Loucy (cell line): ENCODE measurements at regions not wholly inside any gene's neighbourhood (a gene's known extent, or its start where the extent isn't known, plus 50 kb on each side); places are given as distances from the start of the nearest gene placed in this dataset.

Experiments
- H2AFZ ChIP-seq: fragments of 200-600 bp; sonication (generic); 2 replicates; pipeline ENCODE4 v1.6.0; 2016; ENCODE audit warnings: antibody characterized with exemption, mild to moderate bottlenecking, low read length, moderate library complexity
- H3F3A ChIP-seq: fragments of 200-600 bp; 2 replicates; pipeline ENCODE4 v1.6.0; 2016; ENCODE audit warnings: antibody characterized with exemption, low read depth, mild to moderate bottlenecking
- H3K27me3 ChIP-seq: fragments of 200-600 bp; sonication (generic); 2 replicates; pipeline ENCODE4 v1.6.1; 2014; ENCODE audit warnings: low read length, mild to moderate bottlenecking; ENCODE audit not compliant: insufficient read depth, poor library complexity, severe bottlenecking
- H3K36me3 ChIP-seq: fragments of 200-600 bp; sonication (generic); 2 replicates; pipeline ENCODE4 v1.6.1; 2016; ENCODE audit warnings: low read length; ENCODE audit not compliant: insufficient read depth
- H3K4me1 ChIP-seq: fragments of 200-600 bp; sonication (generic); 2 replicates; pipeline ENCODE4 v1.5.1; 2014; ENCODE audit warnings: low read length, mild to moderate bottlenecking; ENCODE audit not compliant: insufficient read depth, poor library complexity, severe bottlenecking
- H3K4me2 ChIP-seq: fragments of 200-600 bp; sonication (generic); 2 replicates; pipeline ENCODE4 v1.6.0; 2014; ENCODE audit warnings: antibody characterized with exemption, low read length, low read depth, mild to moderate bottlenecking; ENCODE audit not compliant: poor library complexity, severe bottlenecking
- H3K4me3 ChIP-seq: fragments of 200-600 bp; sonication (generic); 2 replicates; pipeline ENCODE4 v1.5.1; 2014; ENCODE audit warnings: low read length, mild to moderate bottlenecking, mixed read lengths; ENCODE audit not compliant: poor library complexity, severe bottlenecking
- H3K79me2 ChIP-seq: fragments of 200-600 bp; sonication (generic); 2 replicates; pipeline ENCODE4 v1.6.1; 2014; ENCODE audit warnings: low read length; ENCODE audit not compliant: insufficient read depth
- H3K9ac ChIP-seq: fragments of 200-600 bp; sonication (generic); 2 replicates; pipeline ENCODE4 v1.6.0; 2014; ENCODE audit warnings: mild to moderate bottlenecking, low read depth, low read length, moderate library complexity; ENCODE audit not compliant: poor library complexity, severe bottlenecking
- H3K9me2 ChIP-seq: fragments of 200-600 bp; sonication (generic); replicated peaks from 2 replicates; pipeline ENCODE4 v1.6.1; 2016; ENCODE audit warnings: low read depth, low read length, mixed read lengths
- H3K9me3 ChIP-seq: fragments of 200-600 bp; sonication (generic); 2 replicates; pipeline ENCODE4 v1.6.1; 2014; ENCODE audit warnings: mild to moderate bottlenecking, antibody characterized with exemption, low read length, low read depth; ENCODE audit not compliant: insufficient read depth
- H4K20me1 ChIP-seq: fragments of 200-600 bp; sonication (generic); 2 replicates; pipeline ENCODE4 v1.6.0; 2014; ENCODE audit warnings: antibody characterized with exemption, low read length, mild to moderate bottlenecking; ENCODE audit not compliant: insufficient read depth, poor library complexity, severe bottlenecking
- EZH2phosphoT487 ChIP-seq: fragments of 200-600 bp; IDR thresholded peaks from 2 replicates; pipeline ENCODE4 v1.6.1; 2018; ENCODE audit warnings: antibody characterized with exemption, mild to moderate bottlenecking, moderate library complexity, borderline replicate concordance
- TF ChIP-seq, protein P1 (sequence below): fragments of 200-600 bp; sonication (generic); conservative IDR thresholded peaks from 2 replicates; pipeline ENCODE4 v1.5.1; 2014; ENCODE audit warnings: mild to moderate bottlenecking, antibody characterized with exemption, low read length

DNA sequence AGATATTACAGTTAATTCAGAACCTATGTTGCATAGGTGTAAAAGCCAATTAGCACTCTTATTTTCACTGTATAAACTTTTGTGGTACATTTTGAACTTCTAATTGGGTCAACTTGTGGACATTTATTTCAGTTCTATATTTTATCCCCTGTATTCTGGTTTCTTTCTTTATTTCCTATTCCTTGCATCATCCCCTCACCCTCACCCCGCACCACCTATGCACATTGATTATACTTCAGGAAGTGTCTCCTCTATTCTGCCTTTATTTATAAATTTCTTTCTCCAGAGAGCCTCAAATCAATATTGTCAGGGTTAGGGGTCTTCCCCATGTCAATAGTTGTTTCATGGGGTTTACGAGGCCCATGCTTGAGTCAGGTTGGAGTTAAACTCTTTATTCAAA, 83.1 kb downstream of the TEX13C start:
- Histone ChIP-seq H2AFZ (no peak overlapping the region), H3K9ac (no peak overlapping the region), H3K4me1 (no peaks in the 10 kb centered on the region), H3K36me3 (no peaks in the 10 kb centered on the region), H3K27me3 (no peaks in the 10 kb centered on the region), H4K20me1 (no peaks in the 10 kb centered on the region), H3F3A (no peaks in the 10 kb centered on the region), H3K9me3 (no peaks in the 10 kb centered on the region), H3K4me2 (no peak overlapping the region), H3K4me3 (no peak overlapping the region), H3K9me2 (no peaks in the 10 kb centered on the region), H3K79me2 (no peaks in the 10 kb centered on the region)
- TF ChIP-seq EZH2phosphoT487 = no peak
- TF ChIP-seq, protein P1, sequence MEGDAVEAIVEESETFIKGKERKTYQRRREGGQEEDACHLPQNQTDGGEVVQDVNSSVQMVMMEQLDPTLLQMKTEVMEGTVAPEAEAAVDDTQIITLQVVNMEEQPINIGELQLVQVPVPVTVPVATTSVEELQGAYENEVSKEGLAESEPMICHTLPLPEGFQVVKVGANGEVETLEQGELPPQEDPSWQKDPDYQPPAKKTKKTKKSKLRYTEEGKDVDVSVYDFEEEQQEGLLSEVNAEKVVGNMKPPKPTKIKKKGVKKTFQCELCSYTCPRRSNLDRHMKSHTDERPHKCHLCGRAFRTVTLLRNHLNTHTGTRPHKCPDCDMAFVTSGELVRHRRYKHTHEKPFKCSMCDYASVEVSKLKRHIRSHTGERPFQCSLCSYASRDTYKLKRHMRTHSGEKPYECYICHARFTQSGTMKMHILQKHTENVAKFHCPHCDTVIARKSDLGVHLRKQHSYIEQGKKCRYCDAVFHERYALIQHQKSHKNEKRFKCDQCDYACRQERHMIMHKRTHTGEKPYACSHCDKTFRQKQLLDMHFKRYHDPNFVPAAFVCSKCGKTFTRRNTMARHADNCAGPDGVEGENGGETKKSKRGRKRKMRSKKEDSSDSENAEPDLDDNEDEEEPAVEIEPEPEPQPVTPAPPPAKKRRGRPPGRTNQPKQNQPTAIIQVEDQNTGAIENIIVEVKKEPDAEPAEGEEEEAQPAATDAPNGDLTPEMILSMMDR = no peak

DNA sequence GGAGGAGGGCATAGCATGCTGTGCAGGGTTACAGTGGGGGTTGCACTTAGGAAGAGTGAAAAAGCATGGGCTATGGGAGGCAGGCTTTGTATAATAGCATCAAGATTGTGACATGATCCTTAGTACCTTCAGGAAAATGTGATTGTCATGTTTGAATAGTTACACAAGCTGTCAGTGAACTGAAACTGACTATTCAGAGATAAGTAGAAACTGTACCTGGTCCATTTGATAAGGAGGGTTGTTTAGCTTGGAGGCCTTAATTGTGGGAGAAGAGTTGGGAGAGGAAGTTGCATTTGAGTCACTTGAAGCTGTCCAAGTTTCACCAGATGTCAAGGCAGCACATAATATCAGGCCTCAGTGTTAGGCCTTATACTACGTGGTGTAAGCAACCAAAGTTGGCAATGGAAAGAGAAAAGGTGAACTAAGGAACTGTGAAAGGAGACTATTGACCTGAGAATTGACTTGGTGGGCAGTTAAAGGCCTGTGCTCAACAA, 85.0 kb downstream of the TEX13C start:
- no peaks in the 10 kb centered on the region for H3K9me3 ChIP-seq
- no peaks in the 10 kb centered on the region for H3K27me3 ChIP-seq
- H3K79me2 ChIP-seq = no peaks in the 10 kb centered on the region
- no peaks in the 10 kb centered on the region for H3K9me2 ChIP-seq
- no peaks in the 10 kb centered on the region for H3K4me1 ChIP-seq
- no peak overlapping the region for H2AFZ ChIP-seq
- H3K36me3 ChIP-seq = no peaks in the 10 kb centered on the region
- H3K4me2 ChIP-seq = no peak overlapping the region
- no peak overlapping the region for H3K4me3 ChIP-seq
- no peaks in the 10 kb centered on the region for H3F3A ChIP-seq
- H3K9ac ChIP-seq = no peak overlapping the region
- TF ChIP-seq EZH2phosphoT487 = no peak
- TF ChIP-seq, protein P1 = no peak
- no peaks in the 10 kb centered on the region for H4K20me1 ChIP-seq

DNA sequence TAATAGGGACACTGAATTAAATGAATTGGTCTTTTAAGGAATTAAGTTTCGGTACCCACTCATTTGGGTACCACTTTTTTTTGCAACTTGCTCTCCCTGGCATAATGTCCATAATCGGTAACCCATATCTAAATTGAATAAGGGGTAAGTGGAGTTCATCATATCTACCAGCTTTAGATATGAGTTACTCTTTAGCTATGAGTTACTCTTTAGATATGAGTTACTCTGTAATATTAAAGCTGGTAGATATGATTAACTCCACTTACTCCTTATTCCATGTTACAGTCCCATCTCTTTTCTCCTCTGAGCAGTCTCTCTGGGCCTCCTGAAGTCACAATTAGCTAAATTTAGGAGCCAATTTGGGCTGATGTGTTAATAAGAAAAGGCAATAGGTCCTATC, 85.7 kb downstream of the TEX13C start:
- no peaks in the 10 kb centered on the region for H4K20me1 ChIP-seq
- no peak overlapping the region for H3K9ac ChIP-seq
- no peaks in the 10 kb centered on the region for H3K9me2 ChIP-seq
- no peaks in the 10 kb centered on the region for H3F3A ChIP-seq
- no peaks in the 10 kb centered on the region for H3K4me1 ChIP-seq
- no peaks in the 10 kb centered on the region for H3K9me3 ChIP-seq
- no peaks in the 10 kb centered on the region for H3K79me2 ChIP-seq
- no peak overlapping the region for H3K4me2 ChIP-seq
- H3K36me3 ChIP-seq = no peaks in the 10 kb centered on the region
- H3K4me3 ChIP-seq = no peak overlapping the region
- no peak for TF ChIP-seq EZH2phosphoT487
- TF ChIP-seq, protein P1 = no peak
- H2AFZ ChIP-seq = no peak overlapping the region
- H3K27me3 ChIP-seq = no peaks in the 10 kb centered on the region
